ENCODE measurements at regions not wholly inside any gene's neighbourhood (a gene's known extent, or its start where the extent isn't known, plus 50 kb on each side); places are given as distances from the start of the nearest gene placed in this dataset.

DNA sequence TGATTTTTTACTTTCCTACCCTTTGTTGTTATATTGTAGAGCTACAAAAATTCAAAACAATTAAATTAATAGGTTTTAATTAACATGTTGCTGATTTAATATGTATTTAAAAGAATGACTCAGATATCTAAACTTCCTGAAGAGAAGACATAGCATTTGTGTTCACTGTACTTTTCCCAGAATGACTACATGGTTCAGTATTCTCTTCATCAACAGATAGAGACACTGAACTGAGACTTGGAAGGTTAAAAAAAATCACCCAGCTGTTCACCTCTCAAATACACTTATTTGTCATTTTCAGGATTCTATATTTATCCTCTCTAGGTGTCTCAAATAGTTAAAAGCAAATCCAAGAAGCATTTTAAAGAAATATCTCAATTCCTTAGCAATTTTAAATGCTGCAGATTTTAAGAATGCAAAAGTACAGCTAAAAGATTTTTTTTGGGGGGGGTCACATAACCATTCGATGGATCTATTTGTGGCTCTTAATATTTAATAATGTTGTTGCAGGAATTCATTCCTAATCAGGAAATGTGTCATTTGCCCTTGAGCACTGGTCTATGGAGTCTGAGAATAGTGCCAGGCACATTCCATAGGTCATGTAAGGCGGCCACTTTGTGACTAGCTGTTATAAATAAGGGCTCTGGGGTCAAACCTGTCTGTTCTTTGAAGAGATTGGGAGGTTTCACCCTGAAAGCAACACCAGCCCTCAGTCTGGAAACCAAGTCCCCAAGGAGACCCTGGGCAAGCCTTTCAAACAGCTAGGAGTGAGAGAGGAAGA, 463.1 kb downstream of the NR2F1-AS1 start:
- TF ChIP-seq CTCF (IDR thresholded peaks at IDR 0.05) = no peak
- no peak for TF ChIP-seq ZFX (IDR thresholded peaks at IDR 0.05; ENCODE audit: borderline replicate concordance)
